GM13977 (cell line): ENCODE measurements at regions not wholly inside any gene's neighbourhood (a gene's known extent, or its start where the extent isn't known, plus 50 kb on each side); places are given as distances from the start of the nearest gene placed in this dataset.

Experiments used
- DNase-seq: peaks from one replicate; pipeline ENCODE4 v3.0.0; 2012; ENCODE audit warnings: low spot score
- CTCF ChIP-seq: IDR thresholded peaks from 2 replicates; pipeline ENCODE4 v1.5.1; 2012; ENCODE audit warnings: mild to moderate bottlenecking, control low read depth; ENCODE audit not compliant: insufficient read depth; ENCODE audit errors: extremely low read depth, missing control alignments
- in situ Hi-C: fragments of 300-500 bp; cut with MboI; formaldehyde crosslinking; loops from one replicate; pipeline ENCODE4 v1.12.0; 2022; ENCODE audit warnings: low sequenced_read_pairs, low pct_unique_long_range_greater_than_20kb, mixed read lengths, inconsistent platforms; ENCODE audit not compliant: unreplicated experiment

DNA sequence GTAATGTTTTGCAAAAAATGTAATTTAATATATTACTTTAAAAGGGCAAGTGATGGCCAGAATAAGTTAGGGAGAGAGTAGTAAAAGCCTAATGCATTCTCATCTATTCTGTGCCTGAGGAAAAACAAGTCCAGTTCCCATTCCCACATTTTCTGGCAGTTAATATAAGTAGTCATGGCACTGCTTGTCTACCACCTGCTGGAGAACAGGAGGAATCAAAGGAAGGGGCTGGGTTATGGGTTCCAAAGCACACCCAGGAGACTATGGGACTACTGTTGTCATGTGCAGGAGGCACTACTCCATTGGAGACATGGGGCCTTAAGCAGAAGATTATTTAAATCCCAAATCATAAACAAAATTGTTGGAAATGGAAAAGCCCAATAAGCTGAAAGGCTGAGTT lies 2618.6 kb downstream of the ARAP2 start:
- no peak for DNase-seq
- TF ChIP-seq CTCF, result no peak
- in situ Hi-C loops, result no loop called here

DNA sequence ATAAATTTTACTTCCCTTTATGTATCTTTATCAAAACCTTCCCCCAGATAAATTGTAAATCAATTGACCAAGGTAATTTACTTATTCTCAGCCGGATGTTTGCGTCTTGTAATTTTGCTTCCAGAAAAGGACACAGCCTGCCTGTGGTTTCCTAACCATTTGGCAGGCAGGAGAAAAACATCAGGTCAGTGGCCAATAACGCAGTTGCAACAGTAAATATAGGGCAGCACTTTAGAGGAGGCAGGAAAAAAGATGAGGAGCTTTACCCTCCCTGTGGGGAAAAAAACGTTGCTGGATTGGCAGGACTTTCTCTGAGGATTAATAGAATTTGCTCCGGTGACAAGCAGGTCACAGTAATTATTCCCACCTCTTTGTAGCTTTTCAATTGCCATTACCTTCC lies 2618.1 kb downstream of the ARAP2 start:
- no peak for DNase-seq
- in situ Hi-C loops, result no loop called here
- no peak for TF ChIP-seq CTCF

- DNase-seq, result no peak
- in situ Hi-C loops, result no loop called here
- TF ChIP-seq CTCF, result no peak
These were observed 2616.0 kb downstream of the ARAP2 start for GRCh38 chr4:33628296-33628695.

- in situ Hi-C loops, result no loop called here
- peak; percentile 7 for TF ChIP-seq CTCF
- DNase-seq, result no peak
These were observed 2595.3 kb downstream of the ARAP2 start for GRCh38 chr4:33649015-33649414.

DNA sequence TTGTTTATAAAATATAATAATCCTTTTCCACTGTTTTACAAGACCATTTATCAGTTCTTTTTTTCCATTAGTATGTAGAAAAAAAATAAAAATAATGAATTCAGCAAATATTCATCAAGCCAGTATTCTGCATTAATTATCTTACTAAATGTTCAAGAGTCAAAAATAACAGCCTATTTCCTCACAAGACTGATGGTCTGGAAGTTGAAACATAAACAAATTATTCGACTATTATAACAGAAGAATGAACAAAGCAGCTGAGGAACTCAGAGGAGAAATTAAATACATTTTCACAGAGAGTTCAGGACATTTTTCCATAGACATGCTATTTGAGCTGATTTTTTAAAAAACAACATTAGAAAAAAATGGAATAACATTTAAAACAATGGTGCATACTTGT lies 2594.8 kb downstream of the ARAP2 start:
- in situ Hi-C loops, result no loop called here

DNA sequence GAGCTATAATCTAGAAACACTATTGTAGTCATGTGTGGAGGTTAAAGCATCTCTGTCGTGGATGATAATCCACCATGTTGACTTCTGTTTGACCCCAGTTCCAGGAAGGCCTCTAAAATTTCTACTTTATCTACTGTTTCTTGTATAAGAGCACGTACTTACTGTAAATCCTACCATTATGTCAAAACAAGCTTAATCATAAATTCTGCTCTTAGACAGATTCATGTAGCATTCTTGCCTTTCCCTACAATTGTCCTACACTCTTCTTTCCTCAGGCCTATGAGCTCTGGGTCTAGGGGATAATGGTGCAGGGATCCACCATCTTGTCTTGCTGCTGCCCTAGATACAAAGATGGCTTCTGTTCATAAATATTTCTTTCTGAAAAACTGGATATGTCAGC lies 2594.3 kb downstream of the ARAP2 start:
- no peak for TF ChIP-seq CTCF
- in situ Hi-C loops, result no loop called here
- no peak for DNase-seq

More for the DNA sequence above, 2594.8 kb downstream of the ARAP2 start:
- no peak for TF ChIP-seq CTCF
- no peak for DNase-seq

DNA sequence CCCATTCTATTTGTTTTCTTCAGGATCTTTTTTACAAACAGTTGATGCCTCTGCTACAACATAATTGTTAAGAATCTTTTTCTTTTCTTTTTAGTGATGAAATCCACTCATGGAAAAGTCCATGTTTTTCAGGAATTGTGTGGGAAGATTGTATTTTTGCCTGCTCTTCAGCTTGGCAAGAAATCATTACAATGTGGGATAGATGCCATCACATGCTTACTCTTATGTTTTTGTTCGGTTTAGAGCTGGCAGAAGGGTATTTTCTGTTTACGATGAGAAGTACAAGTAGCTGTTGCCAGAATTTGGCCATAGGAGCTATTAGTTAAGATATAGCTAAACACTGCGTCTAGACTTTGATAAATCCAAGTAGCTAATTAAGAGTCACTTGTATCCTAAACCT lies 2585.3 kb downstream of the ARAP2 start:
- in situ Hi-C loops, result no loop called here
- TF ChIP-seq CTCF, result no peak

More for the DNA sequence above, 2585.3 kb downstream of the ARAP2 start:
- DNase-seq, result no peak
